Peyer's patch (tissue), 4 donors: ENCODE measurements at regions not wholly inside any gene's neighbourhood (a gene's known extent, or its start where the extent isn't known, plus 50 kb on each side); places are given as distances from the start of the nearest gene placed in this dataset.

Source experiments
- CTCF ChIP-seq, 6 experiments: fragments of 450-650 bp in 4 of 6; fragments of 200-600 bp in 2 of 6; sonication (generic) in 1 of 6; IDR thresholded peaks; one replicate each; pipeline ENCODE4 v1.5.1; 2017 to 2019; ENCODE audit warnings: antibody characterized with exemption in 6 of 6, mild to moderate bottlenecking in 3 of 6, moderate library complexity in 1 of 6
- POLR2A ChIP-seq, 2 donors: fragments of 450-650 bp; IDR thresholded peaks; one replicate each; pipeline ENCODE4 v1.5.1; 2017; ENCODE audit warnings: antibody characterized with exemption in 2 of 2, mild to moderate bottlenecking in 2 of 2, moderate library complexity in 2 of 2

- no peak for TF ChIP-seq CTCF (IDR thresholded peaks at IDR 0.05)
- TF ChIP-seq POLR2A (IDR thresholded peaks at IDR 0.05), result no peak
Observed at GRCh38 chr13:82147526-82147925, 1734.7 kb downstream of the SLITRK1 start.
